ENCODE measurements at regions not wholly inside any gene's neighbourhood (a gene's known extent, or its start where the extent isn't known, plus 50 kb on each side); places are given as distances from the start of the nearest gene placed in this dataset.

- no peak for TF ChIP-seq CTCF (IDR thresholded peaks at IDR 0.05; ENCODE audit: unreplicated experiment in 3 of 3)
- Mint-ChIP-seq H3K27me3 (ENCODE audit: low read depth) (peaks cover 9% of the 10 kb centered on the region), H3K4me1 (peaks cover 22% of the 10 kb centered on the region), H3K9me3 (no peaks in the 10 kb centered on the region), H3K4me3 (no peak overlapping the region), H3K27ac (no peak overlapping the region), H3K36me3 (ENCODE audit: low read depth) (no peaks in the 10 kb centered on the region)
Measured at GRCh38 chr9:109725460-109725859, 54.5 kb upstream of the PALM2AKAP2 start.

- H3K9me3 Mint-ChIP-seq = no peaks in the 10 kb centered on the region
- H3K4me3 Mint-ChIP-seq = peak overlapping the region in 1 of 3 experiments; percentile 40
- TF ChIP-seq CTCF (IDR thresholded peaks at IDR 0.05; ENCODE audit: unreplicated experiment in 3 of 3) = no peak
- no peaks in the 10 kb centered on the region for H3K36me3 Mint-ChIP-seq (ENCODE audit: low read depth)
- H3K27me3 Mint-ChIP-seq (ENCODE audit: low read depth) = peaks cover 9% of the 10 kb centered on the region
- H3K4me1 Mint-ChIP-seq = peaks cover 29% of the 10 kb centered on the region
- peak overlapping the region in 1 of 3 experiments; percentile 16 for H3K27ac Mint-ChIP-seq
Measured at GRCh38 chr9:109726119-109726518, 53.9 kb upstream of the PALM2AKAP2 start.

GRCh38 chr9:109728686-109729300, 51.2 kb upstream of the PALM2AKAP2 start:
- Mint-ChIP-seq H3K27me3 (ENCODE audit: low read depth) (peaks cover 9% of the 10 kb centered on the region), H3K4me1 (peaks cover 29% of the 10 kb centered on the region)

GRCh38 chr9:109729513-109729912, 50.5 kb upstream of the PALM2AKAP2 start:
- no peaks in the 10 kb centered on the region for H3K9me3 Mint-ChIP-seq
- no peaks in the 10 kb centered on the region for H3K36me3 Mint-ChIP-seq (ENCODE audit: low read depth)
- no peak overlapping the region for H3K4me3 Mint-ChIP-seq
- no peak overlapping the region for H3K27ac Mint-ChIP-seq
- TF ChIP-seq CTCF (IDR thresholded peaks at IDR 0.05; ENCODE audit: unreplicated experiment in 3 of 3) = no peak
- H3K4me1 Mint-ChIP-seq = peaks cover 29% of the 10 kb centered on the region
- peaks cover 9% of the 10 kb centered on the region for H3K27me3 Mint-ChIP-seq (ENCODE audit: low read depth)

More at GRCh38 chr9:109728686-109729300, 51.2 kb upstream of the PALM2AKAP2 start:
- no peak for TF ChIP-seq CTCF (IDR thresholded peaks at IDR 0.05; ENCODE audit: unreplicated experiment in 3 of 3)
- Mint-ChIP-seq H3K9me3 (no peaks in the 10 kb centered on the region), H3K27ac (peak overlapping the region in 1 of 3 experiments; percentile 27), H3K36me3 (ENCODE audit: low read depth) (no peaks in the 10 kb centered on the region), H3K4me3 (no peak overlapping the region)

All from nephron (organoid).